Activated T-helper 1 cell treated with anti-CD3 and anti-CD28 coated beads, Interleukin-12 subunit alpha, Interleukin-12 subunit beta, Interleukin-2, Interleukin-4 antibody, amounts not matched to agents 30 ng/mL and 10 ng/mL and 1 ng/mL, durations not matched to agents 14 hours and 24 hours and 36 hours (primary cell): ENCODE measurements at regions not wholly inside any gene's neighbourhood (a gene's known extent, or its start where the extent isn't known, plus 50 kb on each side); places are given as distances from the start of the nearest gene placed in this dataset.

Experiments
- DNase-seq: peaks from one replicate; pipeline ENCODE4 v3.0.0; 2021; ENCODE audit warnings: low spot score
- H3K27ac Mint-ChIP-seq: one replicate; pipeline ENCODE4 v1.8.0; 2021; ENCODE audit warnings: mild to moderate bottlenecking, mixed read lengths
- H3K27me3 Mint-ChIP-seq: one replicate; pipeline ENCODE4 v1.8.0; 2022; ENCODE audit warnings: mild to moderate bottlenecking, moderate library complexity, mixed read lengths; ENCODE audit not compliant: insufficient read depth
- H3K36me3 Mint-ChIP-seq: one replicate; pipeline ENCODE4 v1.8.0; 2021; ENCODE audit warnings: low read depth, mixed read lengths
- H3K4me1 Mint-ChIP-seq: one replicate; pipeline ENCODE4 v1.8.0; 2021; ENCODE audit warnings: low read depth, mixed read lengths
- H3K4me3 Mint-ChIP-seq: one replicate; pipeline ENCODE4 v1.8.0; 2021; ENCODE audit warnings: mild to moderate bottlenecking, moderate library complexity, mixed read lengths
- H3K9me3 Mint-ChIP-seq: one replicate; pipeline ENCODE4 v1.8.0; 2021; ENCODE audit warnings: mixed read lengths
- intact Hi-C: fragments of 100-400 bp; cut with micrococcal nuclease; formaldehyde crosslinking; loops from one replicate; pipeline ENCODE4 v1.15.1; 2024

- intact Hi-C loops: no loop called here
- peaks cover 19% of the 10 kb centered on the region for H3K27me3 Mint-ChIP-seq
- no peaks in the 10 kb centered on the region for H3K9me3 Mint-ChIP-seq
- no peak overlapping the region for H3K4me3 Mint-ChIP-seq
- H3K27ac Mint-ChIP-seq: peak overlapping the region; percentile 10
- no peaks in the 10 kb centered on the region for H3K36me3 Mint-ChIP-seq
- DNase-seq: peak; percentile 14
- peaks cover 5% of the 10 kb centered on the region for H3K4me1 Mint-ChIP-seq
Observed at GRCh38 chr15:100703032-100703578, 100.7 kb downstream of the ASB7 start.

GRCh38 chr15:100703671-100704070 is 101.3 kb downstream of the ASB7 start:
- intact Hi-C loops: no loop called here
- DNase-seq: no peak
- Mint-ChIP-seq H3K36me3 (no peaks in the 10 kb centered on the region), H3K4me3 (no peak overlapping the region), H3K9me3 (peaks cover 4% of the 10 kb centered on the region), H3K4me1 (peaks cover 5% of the 10 kb centered on the region), H3K27me3 (peaks cover 19% of the 10 kb centered on the region), H3K27ac (no peak overlapping the region)

GRCh38 chr15:100704281-100705055 is 102.1 kb downstream of the ASB7 start:
- Mint-ChIP-seq H3K4me3 (no peak overlapping the region), H3K27ac (no peak overlapping the region), H3K9me3 (peaks cover 5% of the 10 kb centered on the region), H3K36me3 (no peaks in the 10 kb centered on the region), H3K27me3 (peaks cover 17% of the 10 kb centered on the region), H3K4me1 (peaks cover 5% of the 10 kb centered on the region)
- no peak for DNase-seq
- intact Hi-C loops: no loop called here

- no peak for DNase-seq
- Mint-ChIP-seq H3K27me3 (peaks cover 18% of the 10 kb centered on the region), H3K9me3 (peaks cover 11% of the 10 kb centered on the region), H3K4me3 (no peak overlapping the region), H3K36me3 (peaks cover 1% of the 10 kb centered on the region), H3K4me1 (peaks cover 5% of the 10 kb centered on the region), H3K27ac (no peak overlapping the region)
- intact Hi-C loops: no loop called here
Observed at GRCh38 chr15:100705065-100705464, 102.7 kb downstream of the ASB7 start.

- intact Hi-C loops: no loop called here
- Mint-ChIP-seq H3K9me3 (peaks cover 14% of the 10 kb centered on the region), H3K27me3 (peaks cover 17% of the 10 kb centered on the region), H3K4me1 (peaks cover 5% of the 10 kb centered on the region), H3K27ac (no peak overlapping the region), H3K36me3 (peaks cover 2% of the 10 kb centered on the region), H3K4me3 (no peak overlapping the region)
- no peak for DNase-seq
Observed at GRCh38 chr15:100705841-100706240, 103.5 kb downstream of the ASB7 start.

- Mint-ChIP-seq H3K4me3 (no peak overlapping the region), H3K27me3 (peaks cover 13% of the 10 kb centered on the region), H3K4me1 (peaks cover 5% of the 10 kb centered on the region), H3K27ac (no peak overlapping the region), H3K9me3 (peaks cover 14% of the 10 kb centered on the region), H3K36me3 (peaks cover 2% of the 10 kb centered on the region)
- intact Hi-C loops: no loop called here
- no peak for DNase-seq
Observed at GRCh38 chr15:100707229-100707628, 104.8 kb downstream of the ASB7 start.

- H3K27me3 Mint-ChIP-seq: peaks cover 12% of the 10 kb centered on the region
Observed at GRCh38 chr15:100708916-100709315, 106.5 kb downstream of the ASB7 start.

GRCh38 chr15:100710222-100710621 is 107.8 kb downstream of the ASB7 start:
- peaks cover 14% of the 10 kb centered on the region for H3K9me3 Mint-ChIP-seq
- intact Hi-C loops: no loop called here
- DNase-seq: no peak
- H3K27me3 Mint-ChIP-seq: peaks cover 8% of the 10 kb centered on the region
- no peaks in the 10 kb centered on the region for H3K4me1 Mint-ChIP-seq
- H3K36me3 Mint-ChIP-seq: peaks cover 2% of the 10 kb centered on the region
- no peak overlapping the region for H3K4me3 Mint-ChIP-seq
- no peak overlapping the region for H3K27ac Mint-ChIP-seq

More at GRCh38 chr15:100708916-100709315, 106.5 kb downstream of the ASB7 start:
- no peak overlapping the region for H3K27ac Mint-ChIP-seq
- no peak overlapping the region for H3K4me3 Mint-ChIP-seq
- no peaks in the 10 kb centered on the region for H3K4me1 Mint-ChIP-seq
- peaks cover 14% of the 10 kb centered on the region for H3K9me3 Mint-ChIP-seq
- intact Hi-C loops: no loop called here
- no peak for DNase-seq
- peaks cover 2% of the 10 kb centered on the region for H3K36me3 Mint-ChIP-seq

- H3K27ac Mint-ChIP-seq: no peak overlapping the region
- no peak for DNase-seq
- no peaks in the 10 kb centered on the region for H3K4me1 Mint-ChIP-seq
- no peak overlapping the region for H3K4me3 Mint-ChIP-seq
- peaks cover 2% of the 10 kb centered on the region for H3K36me3 Mint-ChIP-seq
- intact Hi-C loops: no loop called here
- peaks cover 8% of the 10 kb centered on the region for H3K27me3 Mint-ChIP-seq
- H3K9me3 Mint-ChIP-seq: peaks cover 14% of the 10 kb centered on the region
Observed at GRCh38 chr15:100710744-100711515, 108.5 kb downstream of the ASB7 start.

GRCh38 chr15:100711516-100712021 is 109.2 kb downstream of the ASB7 start:
- H3K4me3 Mint-ChIP-seq: no peak overlapping the region
- H3K27me3 Mint-ChIP-seq: peaks cover 8% of the 10 kb centered on the region
- no peak overlapping the region for H3K27ac Mint-ChIP-seq
- no peaks in the 10 kb centered on the region for H3K4me1 Mint-ChIP-seq
- H3K9me3 Mint-ChIP-seq: peaks cover 14% of the 10 kb centered on the region
- no peak for DNase-seq
- peaks cover 2% of the 10 kb centered on the region for H3K36me3 Mint-ChIP-seq
- intact Hi-C loops: no loop called here

- H3K27ac Mint-ChIP-seq: no peak overlapping the region
- intact Hi-C loops: no loop called here
- peaks cover 2% of the 10 kb centered on the region for H3K36me3 Mint-ChIP-seq
- no peak for DNase-seq
- no peak overlapping the region for H3K4me3 Mint-ChIP-seq
- H3K27me3 Mint-ChIP-seq: peaks cover 7% of the 10 kb centered on the region
- H3K9me3 Mint-ChIP-seq: peaks cover 14% of the 10 kb centered on the region
- H3K4me1 Mint-ChIP-seq: no peaks in the 10 kb centered on the region
Observed at GRCh38 chr15:100712226-100712625, 109.8 kb downstream of the ASB7 start.

GRCh38 chr15:100713163-100713867 is 110.9 kb downstream of the ASB7 start:
- H3K9me3 Mint-ChIP-seq: peaks cover 13% of the 10 kb centered on the region
- no peak for DNase-seq
- H3K27ac Mint-ChIP-seq: no peak overlapping the region
- peaks cover 6% of the 10 kb centered on the region for H3K27me3 Mint-ChIP-seq
- H3K4me1 Mint-ChIP-seq: no peaks in the 10 kb centered on the region
- H3K36me3 Mint-ChIP-seq: peaks cover 2% of the 10 kb centered on the region
- no peak overlapping the region for H3K4me3 Mint-ChIP-seq
- intact Hi-C loops: no loop called here
